ENCODE measurements at regions not wholly inside any gene's neighbourhood (a gene's known extent, or its start where the extent isn't known, plus 50 kb on each side); places are given as distances from the start of the nearest gene placed in this dataset.
"Not testable (repeated sequence)": the region's sequence is repeated elsewhere in the genome, so short reads cannot be mapped to it uniquely, and the experiment has no call there.

DNA sequence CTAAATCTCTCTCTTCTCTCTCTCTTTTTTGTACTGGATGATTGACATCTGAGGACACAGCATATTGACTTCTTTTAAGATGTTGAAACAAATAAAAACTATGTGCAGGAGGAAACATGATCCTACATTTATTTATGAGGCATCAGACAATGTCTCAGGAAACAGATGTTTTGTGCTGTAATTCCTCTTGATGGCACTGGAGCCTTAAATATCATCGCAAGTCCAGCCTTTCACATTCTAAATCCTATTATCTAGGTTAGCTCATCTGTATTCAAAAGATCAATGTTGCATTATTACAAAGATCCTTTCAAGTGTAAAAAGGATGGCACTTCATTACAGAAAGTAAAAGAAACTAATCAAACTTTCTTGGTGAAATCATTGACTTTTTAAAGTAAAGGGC is 63.9 kb downstream of the MAT2B start:
- DNase-seq (ENCODE audit: low spot score): peak; percentile 35

DNA sequence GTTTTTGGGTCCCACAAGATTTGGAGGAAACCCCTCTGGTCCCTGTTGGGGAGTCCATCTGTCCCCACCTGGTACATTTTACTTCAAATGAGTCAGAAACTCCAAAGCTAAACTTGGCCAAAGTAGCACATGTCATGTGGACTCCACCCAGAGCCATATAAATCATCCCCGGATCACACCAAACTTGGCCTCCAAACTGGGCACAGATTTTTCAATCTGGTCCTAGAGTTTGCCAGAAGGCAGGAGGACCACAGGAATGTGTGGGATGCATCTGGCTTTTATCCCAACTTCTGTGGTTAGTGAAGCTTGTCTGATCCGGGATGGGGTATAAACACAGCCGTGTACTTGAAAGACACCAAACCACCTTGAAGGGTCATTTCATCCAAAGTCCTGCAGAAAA is 66.3 kb downstream of the MAT2B start:
- DNase-seq (ENCODE audit: low spot score): peak; percentile 83

DNA sequence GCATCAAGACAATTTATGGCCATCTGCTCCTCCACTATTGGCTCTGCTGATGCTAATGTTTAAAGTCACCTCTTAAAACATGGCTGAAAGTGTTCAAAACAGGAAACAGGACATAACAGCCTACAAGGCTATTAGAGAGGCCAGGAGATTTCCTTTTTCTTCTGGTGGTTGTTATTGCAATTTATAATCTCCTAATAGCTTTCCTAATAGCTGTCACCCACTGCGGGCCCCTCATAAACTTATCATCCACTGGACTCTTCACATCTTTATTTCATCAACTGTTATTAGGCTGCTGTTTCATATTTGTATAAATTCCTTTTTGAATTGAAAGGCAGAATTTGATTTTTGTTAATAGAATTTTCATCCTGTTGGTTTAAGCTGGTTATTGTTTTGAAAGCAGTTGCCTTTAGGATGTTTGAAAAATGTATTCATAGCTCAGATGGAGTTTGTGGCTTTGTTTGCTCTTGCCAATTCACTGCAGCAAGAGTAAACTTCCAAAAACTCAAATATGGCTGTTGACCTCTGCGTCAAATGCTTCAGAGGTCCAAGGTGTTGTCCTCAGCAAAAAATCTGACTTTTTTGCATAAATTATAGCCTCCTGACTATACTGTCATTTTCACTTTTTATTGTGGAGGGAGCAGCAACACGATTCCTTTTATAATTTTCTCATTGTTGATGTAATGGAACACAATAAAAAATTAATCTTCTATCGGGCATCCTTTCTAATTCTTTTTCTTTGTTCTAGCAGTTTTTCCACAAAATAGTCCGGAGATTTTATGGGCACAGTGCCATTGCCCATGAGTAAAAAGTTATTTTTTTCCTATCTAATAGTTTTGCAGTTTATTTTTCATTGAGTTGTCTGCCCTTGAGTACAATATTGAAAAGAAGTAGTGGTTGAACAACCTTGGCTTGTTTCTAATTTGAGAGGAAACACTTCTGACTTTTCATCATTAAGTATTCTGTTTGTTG is 69.3 kb downstream of the MAT2B start:
- no peak for DNase-seq (ENCODE audit: low spot score)

DNA sequence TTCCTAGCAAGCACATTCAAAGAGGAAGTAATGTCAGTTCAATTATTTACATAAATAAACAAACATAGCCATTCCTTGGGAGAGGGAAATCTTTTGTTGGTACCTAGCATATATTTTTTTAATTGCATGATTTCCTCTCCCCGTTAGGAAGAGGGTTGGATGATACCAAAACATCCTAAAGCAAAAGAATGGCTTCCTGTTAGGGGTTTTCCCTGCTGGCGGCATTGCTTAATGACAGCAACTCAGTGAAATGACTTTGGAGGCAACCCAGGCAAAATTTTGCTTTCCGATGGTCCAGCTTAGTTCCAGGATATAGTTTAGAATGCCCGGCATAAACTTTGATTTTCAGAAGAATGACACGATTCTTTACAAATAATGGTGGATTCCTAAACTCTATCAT is 73.2 kb downstream of the MAT2B start:
- no peak for DNase-seq (ENCODE audit: low spot score)

DNA sequence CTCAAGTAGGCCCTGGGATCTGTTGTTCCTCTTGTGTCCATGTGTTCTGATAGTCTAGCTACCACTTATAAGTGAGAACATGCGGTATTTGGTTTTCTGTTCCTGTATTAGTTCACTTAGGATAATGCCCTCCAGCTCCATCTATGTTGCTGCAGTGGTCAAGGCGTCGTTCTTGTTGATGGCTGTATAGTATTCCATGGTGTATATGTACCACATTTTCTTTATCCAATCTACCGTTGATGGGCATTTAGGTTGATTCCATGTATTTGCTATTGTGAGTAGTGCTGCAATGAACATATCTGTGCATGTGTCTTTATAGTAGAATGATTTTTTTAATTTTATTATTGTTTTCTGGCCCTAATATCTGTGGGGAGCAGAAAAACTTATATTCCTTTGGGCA is 74.3 kb downstream of the MAT2B start:
- DNase-seq (ENCODE audit: low spot score): no peak

DNA sequence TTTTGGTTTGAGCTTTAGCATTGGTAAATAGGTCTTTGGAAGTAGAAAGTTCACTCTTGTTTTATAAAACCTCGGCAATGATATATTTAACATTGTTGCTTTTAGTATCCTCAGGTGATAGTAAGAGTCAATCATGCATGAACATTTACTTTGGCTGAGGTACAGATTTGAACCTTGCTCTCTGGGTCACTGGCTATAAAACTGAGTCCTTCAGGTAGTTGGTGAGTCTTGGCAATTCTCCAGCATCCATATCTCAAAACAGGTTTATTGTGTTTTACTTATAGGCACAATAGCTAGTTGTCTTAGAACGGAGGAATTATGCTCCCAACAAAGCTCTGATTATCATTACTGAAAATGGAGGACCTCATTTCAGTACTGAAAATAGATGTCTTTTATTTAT is 75.1 kb downstream of the MAT2B start:
- no peak for DNase-seq (ENCODE audit: low spot score)

DNA sequence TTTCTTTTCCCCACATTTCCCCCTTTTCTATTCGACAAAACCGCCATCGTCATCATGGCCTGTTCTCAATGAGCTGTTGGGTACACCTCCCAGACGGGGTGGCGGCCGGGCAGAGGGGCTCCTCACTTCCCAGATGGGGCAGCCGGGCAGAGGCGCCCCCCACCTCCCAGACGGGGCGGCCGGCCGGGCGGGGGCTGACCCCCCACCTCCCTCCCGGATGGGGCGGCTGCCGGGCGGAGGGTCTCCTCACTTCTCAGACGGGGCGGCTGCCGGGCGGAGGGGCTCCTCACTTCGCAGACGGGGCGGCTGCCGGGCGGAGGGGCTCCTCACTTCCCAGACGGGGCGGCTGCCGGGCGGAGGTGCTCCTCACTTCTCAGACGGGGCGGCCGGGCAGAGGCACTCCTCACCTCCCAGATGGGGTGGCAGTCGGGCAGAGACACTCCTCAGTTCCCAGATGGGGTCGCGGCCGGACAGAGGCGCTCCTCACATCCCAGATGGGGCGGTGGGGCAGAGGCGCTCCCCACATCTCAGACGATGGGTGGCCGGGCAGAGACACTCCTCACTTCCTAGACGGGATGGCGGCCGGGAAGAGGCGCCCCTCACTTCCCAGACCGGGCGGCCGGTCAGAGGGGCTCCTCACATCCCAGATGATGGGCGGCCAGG is 78.2 kb downstream of the MAT2B start:
- DNase-seq (ENCODE audit: low spot score): not testable (repeated sequence)

DNA sequence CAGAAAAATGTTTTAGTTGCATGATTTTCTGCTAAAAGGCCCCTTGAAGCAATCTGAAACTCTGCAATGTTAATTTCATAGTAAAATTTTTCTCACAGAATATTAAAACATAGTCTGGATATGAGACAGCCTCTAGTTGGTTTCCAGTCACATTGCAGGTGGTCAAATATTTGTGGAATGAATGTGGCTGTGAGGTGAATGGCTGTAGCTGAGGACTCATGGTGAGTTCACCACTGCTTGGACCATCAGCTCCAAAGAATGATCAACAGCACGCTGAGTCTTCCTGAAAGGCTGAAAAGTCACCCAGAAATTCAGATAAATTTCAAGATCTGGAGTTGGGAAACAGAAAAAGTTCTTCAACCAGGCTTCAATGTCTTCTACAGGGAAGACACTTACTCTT is 79.8 kb downstream of the MAT2B start:
- peak; percentile 76 for DNase-seq (ENCODE audit: low spot score)

DNA sequence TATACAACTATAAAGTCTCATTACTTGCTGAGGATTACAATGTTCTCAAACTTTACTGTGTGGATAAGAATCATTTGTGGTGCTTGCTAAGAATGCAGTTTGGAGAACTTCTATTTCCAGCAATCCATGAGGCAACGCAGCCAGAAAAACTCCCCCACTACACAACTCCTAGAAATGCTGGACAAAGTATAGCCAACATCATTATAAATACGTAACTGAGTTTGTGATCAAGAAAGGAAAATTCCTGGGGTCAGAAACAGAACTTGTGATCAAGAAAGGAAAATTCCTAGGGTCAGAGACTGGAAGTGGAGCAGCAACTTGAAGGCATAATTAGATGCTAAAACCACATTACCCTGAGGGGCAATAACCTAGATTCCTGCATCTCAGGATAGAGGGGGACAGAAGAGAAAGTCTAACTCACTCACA is 81.1 kb downstream of the MAT2B start:
- peak; percentile 13 for DNase-seq (ENCODE audit: low spot score)

DNA sequence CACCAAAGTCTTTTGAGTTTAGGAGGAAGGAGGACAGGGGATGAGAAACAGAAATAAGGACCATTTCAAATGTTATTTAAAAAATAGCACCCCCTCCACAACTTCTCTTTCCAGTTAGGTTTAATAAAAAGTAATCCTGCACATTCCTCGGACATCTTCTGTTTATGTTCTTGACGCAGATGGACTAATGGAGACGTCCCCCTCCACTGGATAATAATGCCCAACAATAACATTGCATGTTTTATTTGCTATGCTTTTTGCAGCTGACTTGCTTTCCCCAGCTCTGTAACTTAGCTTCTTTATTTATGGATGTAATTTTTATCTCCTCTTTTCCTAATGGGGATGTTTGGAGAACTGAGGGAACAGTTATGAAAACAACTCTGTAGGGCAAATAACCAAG is 89.5 kb downstream of the MAT2B start:
- DNase-seq (ENCODE audit: low spot score): no peak

DNA sequence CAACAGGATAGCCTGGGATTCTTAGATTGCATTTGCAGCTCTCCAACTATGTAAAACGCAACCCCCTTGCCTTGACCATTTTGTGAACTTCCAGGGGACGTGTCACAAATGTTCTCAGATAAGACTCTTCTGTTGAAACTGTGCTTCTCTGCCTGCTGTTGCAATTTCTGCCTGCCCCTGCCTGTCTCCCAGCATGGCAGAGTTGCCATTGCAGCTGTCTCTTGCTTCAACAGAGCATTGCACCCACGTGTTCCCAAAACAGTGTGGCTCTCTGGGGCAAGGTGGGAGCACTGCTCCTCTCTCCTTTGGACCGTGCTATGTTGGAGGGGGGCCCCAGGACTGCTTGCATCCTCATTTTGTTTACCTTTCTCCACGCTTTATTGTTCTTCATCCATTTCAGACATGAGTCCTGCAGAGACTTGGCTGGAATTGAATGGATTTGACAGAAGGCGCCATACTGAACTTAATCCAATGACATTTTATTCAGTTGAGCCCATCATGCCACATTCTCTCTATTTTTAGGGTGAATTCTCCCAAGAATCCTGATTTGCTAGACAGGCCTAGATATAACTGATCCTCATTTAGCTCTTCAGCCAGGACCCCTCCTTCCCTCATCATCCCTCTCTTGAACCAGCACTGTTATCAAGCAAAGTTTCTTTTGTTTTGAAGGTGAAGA is 90.7 kb downstream of the MAT2B start:
- DNase-seq (ENCODE audit: low spot score): no peak

DNA sequence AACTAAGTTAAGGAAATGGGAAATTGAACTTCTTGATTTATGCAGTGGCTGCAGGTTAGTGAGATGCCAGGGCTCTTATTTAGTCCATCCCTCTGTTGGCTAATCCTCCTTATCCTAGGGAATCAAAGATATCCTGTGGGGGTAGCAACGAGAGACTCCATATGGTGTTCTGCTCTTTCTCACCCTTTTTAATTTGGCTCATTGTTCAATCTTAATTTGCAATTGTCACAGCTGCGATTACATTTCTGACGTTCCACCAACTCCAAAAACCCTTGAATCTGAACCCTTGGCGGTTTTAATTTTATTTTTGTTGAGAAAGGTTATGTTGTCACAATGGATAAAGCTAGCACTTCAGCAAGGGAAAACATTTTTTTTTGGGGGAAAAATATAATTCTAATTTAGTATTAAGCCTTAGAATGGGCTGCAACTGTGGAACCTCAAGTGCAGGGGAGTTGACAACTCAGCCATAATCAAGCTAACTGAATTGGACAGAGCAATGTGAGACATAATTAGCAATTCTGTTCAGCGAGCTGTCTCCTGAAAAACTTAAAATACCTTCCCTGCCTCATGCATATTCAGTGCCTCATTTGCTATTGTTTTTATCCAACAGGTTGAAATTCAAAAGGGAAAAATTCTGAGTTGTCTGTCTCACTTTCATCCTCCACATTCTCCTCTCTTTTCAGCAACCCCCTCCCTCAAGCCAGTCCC is 91.3 kb downstream of the MAT2B start:
- no peak for DNase-seq (ENCODE audit: low spot score)

DNA sequence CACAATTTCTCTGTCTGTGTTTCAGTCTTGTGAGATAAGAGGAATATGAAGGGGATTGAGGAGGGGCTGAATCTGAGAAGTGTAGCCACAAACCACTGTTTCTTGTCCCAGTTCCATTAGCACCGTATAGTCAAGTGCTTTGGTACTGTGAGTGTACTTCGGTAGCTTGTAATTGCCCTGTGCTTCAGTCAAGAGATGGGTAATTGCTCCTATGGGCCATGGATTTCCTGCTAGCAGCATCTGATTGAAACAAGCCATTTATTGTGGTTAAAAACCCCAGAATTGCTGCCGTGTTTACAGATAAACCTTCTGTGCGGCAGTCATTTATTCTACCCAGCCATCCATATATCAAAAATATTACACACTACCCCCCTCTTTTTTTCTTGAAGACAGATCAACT is 98.6 kb downstream of the MAT2B start:
- no peak for DNase-seq (ENCODE audit: low spot score)

DNA sequence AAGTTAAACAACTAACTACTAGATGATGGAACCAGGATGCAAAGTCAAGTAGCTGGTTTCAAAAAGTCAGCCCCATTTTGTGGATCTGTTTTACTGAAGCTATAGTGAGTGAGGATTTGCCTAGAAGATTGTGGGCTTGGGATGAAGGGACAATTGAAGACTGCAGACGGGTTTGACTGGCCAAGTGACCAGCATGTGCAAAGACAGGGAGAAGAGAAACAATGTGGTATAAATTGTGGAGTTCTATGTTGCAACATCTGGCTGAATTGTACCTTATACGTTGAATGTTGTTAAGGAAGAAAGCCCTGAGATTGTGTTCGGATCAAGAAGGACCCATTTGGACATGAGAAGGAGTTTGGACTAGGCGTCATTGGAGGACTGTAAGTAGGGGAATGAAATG is 101.8 kb downstream of the MAT2B start:
- DNase-seq (ENCODE audit: low spot score): no peak

DNA sequence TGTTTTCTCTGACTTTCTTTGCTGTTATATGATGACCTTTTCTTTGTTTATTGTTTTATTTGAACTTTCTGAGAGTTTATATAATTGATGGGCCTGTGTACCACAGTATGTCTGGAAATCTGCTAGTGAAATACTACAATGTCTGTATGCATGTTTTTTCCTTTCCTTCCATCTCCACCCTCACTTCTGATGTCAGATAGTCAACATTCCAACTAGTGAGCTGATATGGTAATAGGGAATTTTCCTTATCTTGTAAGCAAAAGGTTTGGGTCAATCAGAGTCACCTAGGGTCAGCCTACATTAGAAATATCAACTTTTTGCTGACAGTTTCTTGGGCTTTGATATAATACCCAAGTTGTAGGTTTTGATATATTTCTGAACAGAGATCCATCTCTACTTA is 103.2 kb downstream of the MAT2B start:
- DNase-seq (ENCODE audit: low spot score): no peak

DNA sequence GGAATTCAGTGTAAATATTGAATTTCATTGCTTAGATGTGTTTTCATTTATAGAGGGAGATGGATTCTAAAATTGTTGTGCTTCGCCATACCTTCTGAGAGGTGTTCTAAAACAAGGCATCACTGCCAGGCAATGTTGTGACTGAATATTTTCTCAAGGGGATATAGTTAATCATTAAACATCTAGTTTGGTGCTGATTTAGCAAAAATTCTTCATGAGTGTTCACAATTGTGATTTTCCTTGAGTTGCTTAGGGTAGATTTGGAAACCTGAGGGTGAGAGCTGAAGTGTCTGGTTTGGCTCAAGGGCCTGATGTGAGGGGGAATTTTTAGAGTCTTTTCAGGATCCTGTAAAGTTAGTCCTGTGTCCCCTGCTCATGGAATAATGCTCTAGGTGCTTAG is 104.5 kb downstream of the MAT2B start:
- DNase-seq (ENCODE audit: low spot score): no peak

DNA sequence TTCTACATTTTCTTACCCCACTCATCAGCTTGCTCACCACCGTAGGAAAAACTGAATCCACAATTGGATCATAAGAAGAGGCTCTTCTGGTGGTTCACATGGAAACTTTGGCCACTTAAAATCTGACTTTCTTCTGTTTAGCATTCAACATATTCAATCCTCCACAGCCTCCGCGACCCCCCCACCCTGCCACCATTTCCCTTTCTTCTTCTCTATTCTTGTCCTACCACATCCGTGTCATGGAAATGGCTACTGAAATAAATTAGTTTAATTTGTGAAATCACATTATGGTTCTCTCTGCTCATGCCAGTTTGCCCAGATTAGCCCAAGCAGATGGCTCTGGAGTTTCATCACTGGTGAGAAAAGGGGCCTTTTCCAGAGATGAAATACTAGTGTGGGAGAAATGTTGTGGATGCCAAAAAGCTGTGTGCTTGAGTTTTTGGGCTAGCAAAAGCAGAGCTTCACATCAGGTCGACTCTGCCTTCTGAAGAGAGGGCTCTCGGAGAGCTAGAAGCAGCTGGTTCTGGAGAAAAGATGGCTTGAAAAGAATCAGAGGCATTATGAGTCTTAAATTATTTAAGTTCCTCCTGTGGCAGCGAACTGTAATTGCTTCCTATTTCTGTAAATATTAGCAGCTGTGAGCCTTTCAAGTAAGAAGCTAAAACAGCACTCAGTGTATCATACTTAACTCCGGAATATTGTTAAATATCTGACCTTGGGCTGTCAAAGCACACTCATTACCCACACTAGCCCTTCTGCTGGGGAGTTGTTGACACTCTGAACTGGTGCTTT is 107.1 kb downstream of the MAT2B start:
- DNase-seq (ENCODE audit: low spot score): peak; percentile 4

DNA sequence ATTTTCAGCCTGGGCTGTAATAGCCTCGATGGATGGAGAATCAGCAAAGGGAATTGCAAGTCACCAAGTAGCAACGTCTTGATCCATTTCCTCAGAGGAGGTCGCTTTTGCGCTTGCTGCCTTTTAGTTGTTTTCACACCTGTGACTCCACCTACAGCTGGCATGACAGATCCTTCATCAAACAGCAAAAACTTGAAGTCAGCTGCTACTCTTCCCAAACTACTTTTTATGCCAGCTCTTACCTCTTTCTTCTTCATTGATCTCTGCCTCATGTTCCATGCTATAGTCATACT is 107.7 kb downstream of the MAT2B start:
- no peak for DNase-seq (ENCODE audit: low spot score)

DNA sequence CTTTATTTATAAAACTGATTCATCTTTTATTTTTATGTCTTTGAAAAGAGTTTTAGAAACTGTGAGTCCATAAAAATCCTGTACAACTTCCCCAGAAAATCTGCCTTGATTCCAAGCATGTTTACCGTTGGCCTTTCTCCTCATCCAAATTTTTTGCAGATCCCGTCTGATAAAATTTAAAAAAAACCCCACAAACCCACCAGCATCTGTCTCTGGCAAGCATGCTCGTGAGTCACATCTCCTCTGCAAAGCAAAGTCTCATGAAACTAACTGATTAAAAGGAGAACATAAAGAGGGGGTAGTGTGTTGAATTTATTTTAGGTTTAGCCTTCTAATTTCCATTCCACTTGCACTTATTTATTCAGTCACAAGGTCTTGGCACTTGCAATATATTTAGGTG is 109.4 kb downstream of the MAT2B start:
- DNase-seq (ENCODE audit: low spot score): peak; percentile 22

DNA sequence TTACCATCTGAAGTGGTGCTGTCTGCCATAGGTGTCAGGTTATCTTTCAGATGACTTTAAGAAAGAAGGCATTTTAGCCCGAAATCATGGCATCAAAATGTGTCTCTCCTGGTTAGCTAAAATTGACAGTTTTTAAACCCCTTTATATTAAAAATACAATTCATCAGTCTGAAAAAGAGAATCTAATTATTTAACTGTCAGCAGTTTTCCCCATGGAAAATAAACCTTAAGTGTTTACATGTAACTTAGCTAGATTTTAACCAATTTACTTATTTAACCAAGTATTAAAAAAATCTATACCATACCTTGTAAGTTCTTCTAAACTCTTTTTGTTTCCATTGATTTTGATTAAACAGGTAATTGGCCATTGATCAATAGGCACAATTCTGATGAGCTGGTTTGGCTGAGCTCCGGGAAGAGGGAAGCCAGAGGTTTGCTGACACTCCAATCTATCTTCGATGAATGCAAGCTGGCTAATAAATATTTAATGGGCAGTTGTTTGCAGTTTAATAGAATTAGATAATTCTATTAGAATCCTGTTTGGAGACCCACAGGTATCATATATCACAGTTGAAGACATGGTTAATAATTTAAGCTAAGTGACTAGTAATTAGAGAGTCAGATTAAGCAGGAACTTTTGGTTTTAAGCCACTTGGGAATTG is 114.0 kb downstream of the MAT2B start:
- DNase-seq (ENCODE audit: low spot score): no peak

DNA sequence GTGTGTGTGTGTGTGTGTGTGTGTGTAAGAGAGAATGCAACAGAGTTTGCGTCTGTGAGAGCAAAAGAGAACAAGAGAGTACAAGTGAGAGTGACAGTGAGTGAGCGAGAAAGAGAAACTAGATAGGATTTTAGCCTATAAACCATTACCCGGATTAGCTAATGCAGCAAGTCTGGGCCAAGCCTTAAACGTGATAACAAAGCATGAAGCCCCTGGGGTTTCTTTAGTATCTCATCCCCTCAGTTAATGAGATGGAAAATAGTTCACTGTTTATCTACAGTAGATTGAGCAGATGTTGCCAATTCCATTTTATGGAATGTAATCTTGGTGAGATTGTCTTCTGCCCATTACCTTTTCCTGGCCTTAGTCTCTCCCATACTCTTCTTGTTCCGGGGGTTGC is 114.5 kb downstream of the MAT2B start:
- DNase-seq (ENCODE audit: low spot score): no peak

Data from GM03348 (cell line).